ENCODE measurements at regions not wholly inside any gene's neighbourhood (a gene's known extent, or its start where the extent isn't known, plus 50 kb on each side); places are given as distances from the start of the nearest gene placed in this dataset.
A peak's percentile ranks its signal among the peaks of the same experiment; 100 is the strongest.
"Not testable (repeated sequence)": the region's sequence is repeated elsewhere in the genome, so short reads cannot be mapped to it uniquely, and the experiment has no call there.

GRCh38 chr5:106797996-106798395 lies 872.7 kb downstream of the EFNA5 start:
- no peak overlapping the region for H3K27ac ChIP-seq (ENCODE audit: low read depth, low read length)
- no peak overlapping the region for H2AFZ ChIP-seq (ENCODE audit: low read length, unreplicated experiment)
- H3K27me3 ChIP-seq (ENCODE audit: insufficient read depth, low read length): no peaks in the 10 kb centered on the region
- H3K4me1 ChIP-seq (ENCODE audit: control insufficient read depth, insufficient read depth, low read length, unreplicated experiment): no peaks in the 10 kb centered on the region
- no peaks in the 10 kb centered on the region for H3K36me3 ChIP-seq (ENCODE audit: insufficient read depth, low read length)
- no peak overlapping the region for H3K4me3 ChIP-seq (ENCODE audit: low read depth, low read length)
- no peaks in the 10 kb centered on the region for H3K79me2 ChIP-seq (ENCODE audit: control insufficient read depth, insufficient read depth, low read length, unreplicated experiment)

DNA sequence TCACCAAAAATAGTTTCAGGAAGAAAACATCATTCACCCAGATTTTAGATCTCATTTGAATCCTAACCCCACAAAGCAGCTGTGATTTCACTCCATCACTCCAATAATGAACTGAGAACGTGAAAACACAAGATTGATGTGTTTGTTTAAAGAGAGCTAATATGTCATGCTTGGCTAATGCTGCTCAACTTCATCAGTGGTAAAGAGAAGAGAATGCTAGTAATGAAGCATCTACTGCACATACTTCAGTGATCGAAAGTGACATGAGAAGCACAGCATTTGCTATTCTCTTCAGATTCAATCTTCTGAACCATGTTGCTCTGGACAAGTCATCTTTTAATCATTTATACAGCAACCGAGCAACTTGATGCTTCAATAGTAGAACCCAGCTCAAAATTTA lies 874.7 kb downstream of the EFNA5 start:
- Histone ChIP-seq H3K36me3 (ENCODE audit: insufficient read depth, low read length) (no peaks in the 10 kb centered on the region), H3K4me3 (ENCODE audit: low read depth, low read length) (no peak overlapping the region), H3K79me2 (ENCODE audit: control insufficient read depth, insufficient read depth, low read length, unreplicated experiment) (no peaks in the 10 kb centered on the region), H3K27ac (ENCODE audit: low read depth, low read length) (no peak overlapping the region), H2AFZ (ENCODE audit: low read length, unreplicated experiment) (no peak overlapping the region), H3K27me3 (ENCODE audit: insufficient read depth, low read length) (no peaks in the 10 kb centered on the region), H3K4me1 (ENCODE audit: control insufficient read depth, insufficient read depth, low read length, unreplicated experiment) (no peaks in the 10 kb centered on the region)

DNA sequence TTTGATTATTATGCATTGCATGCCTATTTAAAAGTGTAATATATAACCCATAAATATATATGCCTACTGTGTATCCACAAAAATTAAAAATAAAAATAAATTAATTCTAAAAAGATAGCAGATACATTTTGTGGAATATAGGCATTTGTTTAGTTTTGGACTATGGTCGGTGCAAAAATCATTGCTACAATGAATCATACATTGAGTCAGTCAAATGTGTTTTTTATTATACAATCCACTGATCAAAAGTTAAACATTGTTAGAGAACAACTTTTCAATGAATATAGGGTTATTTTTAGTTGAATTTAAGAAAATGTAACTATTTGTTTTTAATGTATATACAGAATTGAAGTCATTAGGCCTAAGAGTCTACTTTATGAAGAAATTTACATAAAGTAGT lies 885.9 kb downstream of the EFNA5 start:
- H3K27me3 ChIP-seq (ENCODE audit: insufficient read depth, low read length): no peaks in the 10 kb centered on the region
- no peaks in the 10 kb centered on the region for H3K36me3 ChIP-seq (ENCODE audit: insufficient read depth, low read length)
- no peak overlapping the region for H3K4me3 ChIP-seq (ENCODE audit: low read depth, low read length)
- no peak overlapping the region for H2AFZ ChIP-seq (ENCODE audit: low read length, unreplicated experiment)
- no peaks in the 10 kb centered on the region for H3K79me2 ChIP-seq (ENCODE audit: control insufficient read depth, insufficient read depth, low read length, unreplicated experiment)
- H3K27ac ChIP-seq (ENCODE audit: low read depth, low read length): no peak overlapping the region
- no peaks in the 10 kb centered on the region for H3K4me1 ChIP-seq (ENCODE audit: control insufficient read depth, insufficient read depth, low read length, unreplicated experiment)

- H3K4me3 ChIP-seq (ENCODE audit: low read depth, low read length): no peak overlapping the region
- H2AFZ ChIP-seq (ENCODE audit: low read length, unreplicated experiment): no peak overlapping the region
- no peaks in the 10 kb centered on the region for H3K4me1 ChIP-seq (ENCODE audit: control insufficient read depth, insufficient read depth, low read length, unreplicated experiment)
- no peaks in the 10 kb centered on the region for H3K79me2 ChIP-seq (ENCODE audit: control insufficient read depth, insufficient read depth, low read length, unreplicated experiment)
- H3K36me3 ChIP-seq (ENCODE audit: insufficient read depth, low read length): no peaks in the 10 kb centered on the region
- H3K27me3 ChIP-seq (ENCODE audit: insufficient read depth, low read length): no peaks in the 10 kb centered on the region
- H3K27ac ChIP-seq (ENCODE audit: low read depth, low read length): no peak overlapping the region
Measured at GRCh38 chr5:106780355-106780754, 890.4 kb downstream of the EFNA5 start.

GRCh38 chr5:106776515-106776914 lies 894.2 kb downstream of the EFNA5 start:
- not testable (repeated sequence) for H3K79me2 ChIP-seq (ENCODE audit: control insufficient read depth, insufficient read depth, low read length, unreplicated experiment); H3K27me3 ChIP-seq (ENCODE audit: insufficient read depth, low read length); H3K27ac ChIP-seq (ENCODE audit: low read depth, low read length); H3K4me3 ChIP-seq (ENCODE audit: low read depth, low read length); H2AFZ ChIP-seq (ENCODE audit: low read length, unreplicated experiment); H3K36me3 ChIP-seq (ENCODE audit: insufficient read depth, low read length); H3K4me1 ChIP-seq (ENCODE audit: control insufficient read depth, insufficient read depth, low read length, unreplicated experiment)

GRCh38 chr5:106768392-106768791 lies 902.3 kb downstream of the EFNA5 start:
- Histone ChIP-seq H2AFZ (ENCODE audit: low read length, unreplicated experiment) (no peak overlapping the region), H3K4me3 (ENCODE audit: low read depth, low read length) (no peak overlapping the region), H3K79me2 (ENCODE audit: control insufficient read depth, insufficient read depth, low read length, unreplicated experiment) (no peaks in the 10 kb centered on the region), H3K27ac (ENCODE audit: low read depth, low read length) (no peak overlapping the region), H3K36me3 (ENCODE audit: insufficient read depth, low read length) (no peaks in the 10 kb centered on the region), H3K27me3 (ENCODE audit: insufficient read depth, low read length) (no peaks in the 10 kb centered on the region), H3K4me1 (ENCODE audit: control insufficient read depth, insufficient read depth, low read length, unreplicated experiment) (no peaks in the 10 kb centered on the region)

GRCh38 chr5:106766916-106767315 lies 903.8 kb downstream of the EFNA5 start:
- H3K27me3 ChIP-seq (ENCODE audit: insufficient read depth, low read length): no peaks in the 10 kb centered on the region
- no peak overlapping the region for H3K27ac ChIP-seq (ENCODE audit: low read depth, low read length)
- no peaks in the 10 kb centered on the region for H3K4me1 ChIP-seq (ENCODE audit: control insufficient read depth, insufficient read depth, low read length, unreplicated experiment)
- H3K79me2 ChIP-seq (ENCODE audit: control insufficient read depth, insufficient read depth, low read length, unreplicated experiment): no peaks in the 10 kb centered on the region
- no peaks in the 10 kb centered on the region for H3K36me3 ChIP-seq (ENCODE audit: insufficient read depth, low read length)
- H2AFZ ChIP-seq (ENCODE audit: low read length, unreplicated experiment): no peak overlapping the region
- no peak overlapping the region for H3K4me3 ChIP-seq (ENCODE audit: low read depth, low read length)

GRCh38 chr5:106759581-106759980 lies 911.2 kb downstream of the EFNA5 start:
- Histone ChIP-seq H3K27ac (ENCODE audit: low read depth, low read length) (no peak overlapping the region), H3K27me3 (ENCODE audit: insufficient read depth, low read length) (no peaks in the 10 kb centered on the region), H3K4me3 (ENCODE audit: low read depth, low read length) (no peak overlapping the region), H3K4me1 (ENCODE audit: control insufficient read depth, insufficient read depth, low read length, unreplicated experiment) (peaks cover 7% of the 10 kb centered on the region), H2AFZ (ENCODE audit: low read length, unreplicated experiment) (no peak overlapping the region), H3K36me3 (ENCODE audit: insufficient read depth, low read length) (no peaks in the 10 kb centered on the region), H3K79me2 (ENCODE audit: control insufficient read depth, insufficient read depth, low read length, unreplicated experiment) (no peaks in the 10 kb centered on the region)

DNA sequence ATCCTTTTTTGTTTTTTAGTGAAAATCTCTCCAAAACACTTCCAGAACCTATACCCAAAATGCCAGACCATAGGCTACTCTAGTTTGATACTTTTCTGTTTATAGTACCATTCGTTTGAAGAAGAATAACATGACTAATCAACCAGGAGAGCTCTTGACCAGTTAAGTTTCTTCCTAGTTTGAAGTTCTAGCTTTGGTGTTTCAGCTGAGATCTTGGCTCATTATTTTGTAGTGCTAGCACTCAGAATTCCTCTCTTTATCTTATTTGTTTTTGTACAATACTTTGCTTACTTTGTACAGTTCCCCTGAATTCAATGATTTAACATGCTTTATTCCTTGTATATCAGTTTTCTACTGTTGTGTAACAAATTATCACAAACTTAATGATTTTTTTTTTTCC lies 911.6 kb downstream of the EFNA5 start:
- H3K4me3 ChIP-seq (ENCODE audit: low read depth, low read length): no peak overlapping the region
- H3K79me2 ChIP-seq (ENCODE audit: control insufficient read depth, insufficient read depth, low read length, unreplicated experiment): no peaks in the 10 kb centered on the region
- no peak overlapping the region for H2AFZ ChIP-seq (ENCODE audit: low read length, unreplicated experiment)
- no peaks in the 10 kb centered on the region for H3K27me3 ChIP-seq (ENCODE audit: insufficient read depth, low read length)
- no peak overlapping the region for H3K27ac ChIP-seq (ENCODE audit: low read depth, low read length)
- H3K4me1 ChIP-seq (ENCODE audit: control insufficient read depth, insufficient read depth, low read length, unreplicated experiment): peaks cover 7% of the 10 kb centered on the region
- no peaks in the 10 kb centered on the region for H3K36me3 ChIP-seq (ENCODE audit: insufficient read depth, low read length)

DNA sequence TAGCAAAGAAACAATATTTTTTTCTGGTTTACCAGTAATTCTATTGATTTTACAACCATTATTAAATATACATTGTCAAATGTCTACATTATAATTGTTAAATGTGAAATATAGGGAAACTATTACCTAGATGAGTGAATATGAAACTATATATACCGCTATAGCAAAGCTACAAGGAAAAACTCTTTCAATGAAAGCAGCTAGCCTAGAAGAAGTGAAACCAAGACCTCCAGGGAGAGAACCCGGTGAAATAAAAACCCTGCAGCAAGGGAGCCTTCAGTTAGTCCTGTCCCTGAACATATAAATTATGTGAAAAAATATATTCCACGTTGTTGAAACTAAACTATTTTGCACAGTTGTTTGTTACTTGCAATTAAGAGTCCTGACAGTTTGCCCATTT lies 913.1 kb downstream of the EFNA5 start:
- Histone ChIP-seq H3K79me2 (ENCODE audit: control insufficient read depth, insufficient read depth, low read length, unreplicated experiment) (no peaks in the 10 kb centered on the region), H2AFZ (ENCODE audit: low read length, unreplicated experiment) (peak overlapping the region; percentile 61), H3K27me3 (ENCODE audit: insufficient read depth, low read length) (no peaks in the 10 kb centered on the region), H3K36me3 (ENCODE audit: insufficient read depth, low read length) (no peaks in the 10 kb centered on the region), H3K4me3 (ENCODE audit: low read depth, low read length) (peak overlapping the region; percentile 50), H3K4me1 (ENCODE audit: control insufficient read depth, insufficient read depth, low read length, unreplicated experiment) (peaks cover 7% of the 10 kb centered on the region), H3K27ac (ENCODE audit: low read depth, low read length) (no peak overlapping the region)

DNA sequence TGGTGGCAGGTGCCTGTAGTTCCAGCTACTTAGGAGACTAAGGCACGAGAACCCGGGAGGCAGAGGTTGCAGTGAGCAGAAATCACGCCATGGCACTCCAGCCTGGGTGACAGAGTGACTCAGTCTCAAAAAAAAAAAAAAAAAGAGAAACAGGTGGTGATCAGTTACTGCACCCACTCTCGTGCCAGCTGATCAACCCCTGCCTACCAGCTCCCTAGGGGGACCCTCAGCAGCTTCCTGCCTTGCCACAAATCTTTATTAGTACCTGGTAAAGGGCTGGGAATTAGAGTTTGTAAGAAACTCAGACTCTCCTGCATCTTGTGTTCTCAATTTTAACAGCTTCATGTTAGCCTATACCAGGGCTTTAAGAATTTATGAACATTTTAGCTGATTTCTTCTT lies 914.9 kb downstream of the EFNA5 start:
- Histone ChIP-seq H2AFZ (ENCODE audit: low read length, unreplicated experiment) (no peak overlapping the region), H3K27me3 (ENCODE audit: insufficient read depth, low read length) (no peaks in the 10 kb centered on the region), H3K4me3 (ENCODE audit: low read depth, low read length) (no peak overlapping the region), H3K4me1 (ENCODE audit: control insufficient read depth, insufficient read depth, low read length, unreplicated experiment) (peaks cover 7% of the 10 kb centered on the region), H3K79me2 (ENCODE audit: control insufficient read depth, insufficient read depth, low read length, unreplicated experiment) (no peaks in the 10 kb centered on the region), H3K27ac (ENCODE audit: low read depth, low read length) (no peak overlapping the region), H3K36me3 (ENCODE audit: insufficient read depth, low read length) (no peaks in the 10 kb centered on the region)

DNA sequence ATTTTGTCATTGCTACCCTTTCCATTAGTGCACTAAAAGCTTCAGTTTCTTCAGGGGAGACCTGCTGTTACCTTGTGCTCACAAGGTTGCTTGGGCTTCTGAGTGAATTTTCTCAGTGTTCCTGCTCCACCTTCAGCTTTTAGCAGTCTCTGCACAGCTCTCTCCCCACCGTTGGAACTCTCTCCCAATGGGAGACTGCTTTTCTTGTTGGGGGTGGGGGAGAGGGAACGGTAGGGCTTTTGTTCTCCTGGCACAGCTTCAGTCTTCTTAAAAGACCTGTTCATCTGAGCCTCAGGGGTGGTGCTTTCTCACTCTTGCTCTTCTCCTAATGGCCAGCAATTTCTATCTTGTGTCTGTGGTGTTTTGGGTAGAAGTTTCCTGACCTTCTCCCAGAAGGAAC lies 915.7 kb downstream of the EFNA5 start:
- no peaks in the 10 kb centered on the region for H3K36me3 ChIP-seq (ENCODE audit: insufficient read depth, low read length)
- H3K4me1 ChIP-seq (ENCODE audit: control insufficient read depth, insufficient read depth, low read length, unreplicated experiment): peaks cover 7% of the 10 kb centered on the region
- no peak overlapping the region for H3K4me3 ChIP-seq (ENCODE audit: low read depth, low read length)
- H3K27me3 ChIP-seq (ENCODE audit: insufficient read depth, low read length): no peaks in the 10 kb centered on the region
- H2AFZ ChIP-seq (ENCODE audit: low read length, unreplicated experiment): no peak overlapping the region
- H3K27ac ChIP-seq (ENCODE audit: low read depth, low read length): no peak overlapping the region
- no peaks in the 10 kb centered on the region for H3K79me2 ChIP-seq (ENCODE audit: control insufficient read depth, insufficient read depth, low read length, unreplicated experiment)

Measured in ACC112 (cell line).